ENCODE measurements at regions not wholly inside any gene's neighbourhood (a gene's known extent, or its start where the extent isn't known, plus 50 kb on each side); places are given as distances from the start of the nearest gene placed in this dataset.

DNA sequence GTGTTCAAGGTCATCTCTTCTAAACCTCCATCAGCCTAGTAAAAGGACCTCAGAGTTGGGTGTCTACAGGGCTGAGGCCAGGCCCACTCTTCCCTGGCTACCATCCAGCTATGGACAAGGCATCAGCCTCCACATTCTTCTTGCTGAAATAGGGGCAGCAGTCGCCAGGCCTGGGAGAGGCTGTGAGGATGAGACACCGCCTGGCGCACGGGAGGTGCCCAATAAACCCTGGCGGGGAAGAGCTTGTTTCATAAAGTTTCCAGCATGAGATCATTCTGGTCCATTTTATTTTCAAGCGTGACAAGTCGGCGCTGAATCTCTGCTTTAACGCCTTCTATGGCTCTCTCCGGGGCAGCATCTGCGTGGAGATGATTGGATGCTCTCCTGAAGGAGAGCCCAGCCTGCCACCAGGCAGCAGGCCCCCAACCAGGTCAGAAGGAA lies 153.4 kb downstream of the OLFM1 start:
- no peak for DNase-seq

DNA sequence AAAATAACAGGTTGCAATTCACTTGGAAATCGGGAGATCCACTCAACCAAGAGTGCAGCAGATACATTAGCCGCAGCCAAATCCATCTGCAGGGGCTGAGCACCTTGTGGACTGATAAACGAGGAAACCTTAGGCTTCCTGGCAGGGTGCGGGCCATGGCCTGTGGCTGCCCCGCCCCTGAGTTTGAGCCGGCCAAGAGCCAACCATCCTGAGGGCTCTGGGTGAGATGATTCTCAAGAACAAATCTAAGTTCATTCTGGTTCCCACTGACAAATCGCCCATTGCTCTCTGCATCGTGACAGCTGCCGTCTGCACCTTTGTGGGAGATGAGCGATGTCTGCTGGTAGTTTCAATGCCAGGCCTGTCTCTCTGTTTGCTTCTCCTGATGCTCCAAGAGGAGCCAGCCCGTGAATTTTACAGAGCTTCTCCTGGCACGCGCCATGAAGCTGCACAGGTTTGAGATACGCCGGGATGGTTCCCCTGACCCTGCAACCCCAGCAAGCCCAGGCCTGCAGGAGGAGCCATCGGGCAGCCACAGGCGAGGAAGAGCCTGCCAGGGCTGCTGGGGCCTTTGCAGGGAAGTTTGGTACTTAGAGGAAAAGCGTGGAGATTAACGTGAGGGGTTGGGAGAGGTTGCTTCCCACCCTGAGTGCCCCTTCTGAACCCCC lies 154.0 kb downstream of the OLFM1 start:
- no peak for DNase-seq

DNA sequence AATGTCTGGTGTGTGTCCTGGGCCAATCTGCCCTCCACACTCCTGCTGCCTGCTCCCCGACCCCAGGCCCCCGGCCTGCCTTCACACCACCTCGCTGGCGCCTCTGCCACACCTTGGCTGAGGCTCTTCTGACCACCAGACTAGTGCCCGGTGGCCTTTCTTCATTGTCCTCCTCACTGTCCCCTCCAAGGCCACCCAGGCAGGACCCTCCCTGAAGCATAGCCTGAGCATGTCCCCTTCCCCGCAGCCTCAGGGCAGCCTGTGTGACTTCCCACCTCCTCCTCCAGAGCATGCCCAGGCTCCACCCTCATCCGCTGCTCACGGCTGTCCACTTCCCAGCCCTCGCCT lies 154.6 kb downstream of the OLFM1 start:
- DNase-seq = no peak

DNA sequence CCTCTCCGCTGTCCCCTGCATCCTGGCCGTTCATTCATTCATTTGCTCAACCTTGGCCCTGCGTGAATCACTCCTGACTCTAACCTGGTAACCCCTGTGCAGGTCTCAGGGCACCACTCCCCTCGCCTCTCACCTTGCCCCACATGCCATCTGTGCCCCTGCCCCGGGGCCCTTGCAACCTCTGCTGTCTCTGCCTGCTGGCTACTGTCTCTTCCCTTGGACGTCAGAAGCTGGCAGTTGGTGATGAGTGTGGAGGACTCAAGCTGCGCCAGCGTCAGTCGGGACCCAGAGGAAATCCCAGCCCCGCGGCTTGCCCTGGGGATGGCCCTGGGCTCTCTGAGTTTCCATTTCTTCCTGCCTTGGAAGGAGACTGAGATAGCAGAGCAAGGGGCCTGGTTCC lies 154.9 kb downstream of the OLFM1 start:
- DNase-seq = no peak

DNA sequence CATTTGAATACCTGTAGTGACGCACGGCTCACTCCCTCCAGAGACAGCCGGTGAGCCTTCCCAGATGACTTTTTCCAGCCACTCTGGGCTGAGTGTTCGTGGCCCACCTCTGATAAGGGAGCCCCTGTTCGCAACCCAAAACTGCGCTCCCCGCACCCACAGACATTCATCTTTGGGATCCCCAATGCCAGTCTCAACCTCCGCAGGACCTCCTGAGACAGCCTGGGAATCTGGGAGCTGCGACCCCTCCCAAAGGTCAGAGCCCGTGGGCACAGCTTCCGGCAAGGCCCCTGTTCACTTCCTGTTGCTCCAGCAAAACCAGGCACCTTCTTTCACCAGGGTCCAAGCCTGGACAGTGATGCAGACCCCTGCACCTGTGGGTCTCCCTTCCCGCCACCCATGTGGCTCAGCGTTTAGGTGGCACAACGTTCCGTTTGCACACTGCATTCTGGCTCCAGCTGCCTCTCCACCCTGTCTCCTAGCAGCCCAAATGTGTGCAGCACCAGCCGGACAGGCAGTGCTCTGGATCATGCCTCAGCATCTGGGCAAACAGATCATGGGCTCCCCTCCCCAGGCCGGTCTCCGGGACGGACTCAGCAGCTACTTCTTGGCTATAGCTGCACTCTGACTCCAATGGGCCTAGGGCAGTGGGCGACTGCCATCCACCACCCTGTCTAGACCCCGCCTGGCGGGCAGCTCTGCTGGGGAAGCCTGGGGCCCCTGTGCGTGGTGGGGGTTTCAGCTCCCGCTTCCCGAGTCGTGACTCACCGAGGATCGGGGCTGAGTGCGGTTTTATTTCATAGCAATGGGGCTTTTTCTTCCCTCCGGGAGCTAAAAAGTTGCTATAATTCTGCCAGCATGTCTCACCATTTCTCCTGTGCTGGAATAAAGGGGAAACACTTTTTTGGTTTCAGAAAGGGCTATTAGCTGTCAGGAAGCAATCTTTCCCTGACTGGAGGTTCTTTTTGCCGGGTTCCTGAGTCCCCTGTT lies 156.0 kb downstream of the OLFM1 start:
- DNase-seq = no peak

DNA sequence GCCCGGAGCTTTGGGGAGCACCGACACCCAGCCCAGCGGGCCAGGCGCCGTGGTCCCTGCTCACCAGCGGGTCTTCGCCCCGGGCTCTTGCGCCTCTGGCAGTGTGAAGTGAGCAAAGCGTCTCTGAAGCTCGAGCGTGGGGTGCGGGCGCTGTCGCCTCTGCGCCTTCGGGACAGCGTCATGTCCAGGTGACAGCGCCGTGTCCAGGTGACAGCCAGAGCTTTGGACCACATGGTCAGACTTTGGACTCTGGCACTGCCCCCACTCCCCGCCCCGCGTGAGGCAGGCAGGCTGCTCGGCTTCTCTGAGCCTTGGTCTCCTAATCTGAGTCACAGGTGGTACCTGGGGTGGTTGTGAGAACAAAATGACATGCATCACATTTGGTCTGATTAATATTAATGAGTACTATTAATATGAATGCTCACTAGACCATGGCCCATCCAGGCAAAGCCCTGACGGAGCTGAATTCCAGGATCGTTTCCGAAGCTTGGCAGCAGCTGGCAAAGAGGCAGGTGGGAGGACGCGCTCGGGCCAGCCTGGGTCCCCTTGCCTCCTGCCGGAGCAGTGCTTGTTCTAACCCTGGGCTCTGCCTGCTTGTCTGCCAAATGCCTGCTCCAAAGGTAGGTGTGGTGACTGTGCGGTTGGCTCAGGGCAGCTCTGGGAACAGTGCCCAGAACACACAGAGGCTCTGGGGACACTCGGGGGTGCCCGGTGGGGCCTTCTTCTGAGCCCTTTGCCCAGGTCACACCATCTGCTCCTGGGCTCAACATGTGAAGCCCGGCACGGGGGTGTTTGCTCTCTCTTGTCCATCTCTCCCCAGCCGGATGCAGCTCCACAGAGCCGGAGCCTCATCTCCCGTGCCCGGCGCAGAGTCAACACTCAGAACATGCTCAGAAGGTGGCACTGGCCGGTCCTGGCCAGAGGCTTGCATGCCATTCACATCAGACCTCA lies 157.1 kb downstream of the OLFM1 start:
- no peak for DNase-seq

DNA sequence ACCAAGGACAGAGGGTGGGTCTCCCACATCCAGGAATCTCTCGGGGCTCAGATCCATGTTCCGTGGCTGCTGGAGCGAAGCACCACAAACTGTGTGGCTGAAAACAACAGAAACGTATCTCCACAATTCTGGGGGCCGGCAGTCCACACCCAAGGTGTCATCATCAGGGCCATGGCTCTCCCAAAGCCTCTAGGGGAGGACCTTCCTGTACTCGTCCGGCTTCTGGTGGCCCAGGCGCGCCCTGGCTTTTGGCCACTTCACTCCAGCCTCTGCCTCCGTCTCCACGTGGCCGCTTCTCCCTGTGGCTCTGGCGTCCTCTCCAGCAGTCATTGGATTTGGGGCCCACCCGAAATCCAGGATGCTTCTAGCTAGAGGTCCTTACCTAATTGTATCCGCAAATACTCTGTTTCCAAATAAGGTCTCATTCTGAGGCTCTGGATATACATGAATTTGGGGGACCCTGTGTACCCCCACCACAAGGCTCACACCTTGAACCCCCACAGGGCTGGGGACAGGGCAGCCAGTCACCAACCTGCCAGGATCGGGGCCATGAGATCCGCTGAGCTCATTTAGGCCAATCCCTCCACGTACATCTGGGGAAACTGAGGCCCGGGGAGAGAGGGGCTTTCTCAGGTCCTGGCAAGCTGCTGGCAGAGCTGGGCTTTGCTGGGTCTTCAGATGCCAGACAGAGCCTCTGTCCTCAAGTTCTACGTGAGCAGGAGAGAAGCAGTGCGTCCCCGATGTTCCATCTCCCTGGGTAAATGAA lies 158.2 kb downstream of the OLFM1 start:
- no peak for DNase-seq

DNA sequence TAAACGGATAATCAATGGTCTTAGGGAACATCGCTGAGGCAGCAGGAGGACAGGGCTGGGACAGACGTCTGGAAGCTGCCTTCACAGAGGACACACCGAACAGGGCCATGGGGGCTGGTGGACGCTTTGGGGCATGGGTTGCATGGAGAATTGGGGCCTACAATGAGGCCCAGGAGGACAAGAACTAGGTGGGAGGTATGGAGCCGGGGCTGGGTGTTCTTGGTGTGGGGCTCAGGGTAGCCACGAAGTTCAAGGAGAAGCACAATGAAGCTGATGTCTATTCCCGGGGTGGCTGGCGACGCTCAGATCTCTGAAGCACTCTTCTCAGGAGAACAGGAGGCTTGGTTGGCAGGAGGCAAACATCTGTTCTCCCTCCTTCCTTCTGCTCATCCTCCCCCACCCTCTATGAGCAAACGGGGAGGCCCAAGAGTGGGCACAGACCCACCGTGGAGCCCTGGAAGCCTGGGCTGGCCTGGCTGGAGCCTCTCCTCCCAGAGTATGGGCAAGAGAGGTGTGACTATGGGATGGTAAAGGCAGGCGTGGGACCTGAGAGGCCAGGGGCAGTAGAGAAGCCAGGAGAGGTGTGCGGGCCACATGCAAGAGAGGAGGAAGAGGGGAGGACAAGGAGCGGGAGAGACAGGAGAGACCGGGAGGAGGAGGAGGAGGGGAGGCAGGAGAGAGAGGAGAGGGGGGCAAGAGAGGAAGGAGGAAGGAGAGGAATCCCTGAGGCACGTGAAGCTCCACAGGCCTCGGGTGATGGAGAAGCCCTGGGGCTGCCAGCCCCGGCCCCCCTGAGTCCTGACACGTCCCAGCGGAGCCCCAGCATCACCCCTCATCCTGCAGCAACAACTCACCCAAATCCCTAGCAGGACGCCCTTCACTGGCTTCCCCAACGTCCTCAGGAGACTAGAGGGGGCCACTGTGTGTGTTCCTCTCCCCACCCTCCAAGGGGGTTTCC lies 159.1 kb downstream of the OLFM1 start:
- no peak for DNase-seq

DNA sequence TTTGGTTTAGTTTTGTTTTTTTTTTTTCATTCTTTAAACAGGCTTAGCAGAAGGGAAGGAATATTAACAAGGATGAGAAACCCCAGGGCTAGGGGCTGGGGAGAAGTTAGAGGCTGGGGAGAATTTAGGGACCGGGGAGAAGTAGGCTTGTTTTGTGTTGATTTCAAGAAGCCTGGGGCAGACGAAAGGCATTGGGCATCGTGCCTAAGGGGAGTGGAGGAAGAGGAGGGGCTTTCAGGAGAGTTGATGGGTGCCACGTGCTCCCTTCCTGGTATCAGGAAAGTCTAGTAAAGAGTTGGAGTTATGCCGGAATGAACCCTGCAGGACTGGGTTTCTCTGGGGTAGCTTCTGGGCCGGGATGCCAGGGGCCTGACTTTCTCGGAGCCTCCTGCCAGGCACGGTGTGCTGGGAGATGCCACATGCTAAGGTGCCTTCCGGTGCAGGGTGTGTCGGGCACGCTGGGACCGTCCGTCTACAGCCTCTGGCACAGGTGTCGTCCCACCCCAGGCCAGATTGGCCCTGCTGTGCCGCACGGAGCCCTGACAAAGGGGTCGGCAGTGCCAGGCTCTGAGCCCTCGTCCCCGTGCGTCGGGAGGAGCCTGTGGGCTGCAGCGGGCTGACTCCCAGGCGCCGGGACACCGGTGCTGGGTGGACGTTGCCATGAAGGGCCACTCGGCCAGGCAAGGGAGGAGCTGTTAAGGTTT lies 159.9 kb downstream of the OLFM1 start:
- no peak for DNase-seq

DNA sequence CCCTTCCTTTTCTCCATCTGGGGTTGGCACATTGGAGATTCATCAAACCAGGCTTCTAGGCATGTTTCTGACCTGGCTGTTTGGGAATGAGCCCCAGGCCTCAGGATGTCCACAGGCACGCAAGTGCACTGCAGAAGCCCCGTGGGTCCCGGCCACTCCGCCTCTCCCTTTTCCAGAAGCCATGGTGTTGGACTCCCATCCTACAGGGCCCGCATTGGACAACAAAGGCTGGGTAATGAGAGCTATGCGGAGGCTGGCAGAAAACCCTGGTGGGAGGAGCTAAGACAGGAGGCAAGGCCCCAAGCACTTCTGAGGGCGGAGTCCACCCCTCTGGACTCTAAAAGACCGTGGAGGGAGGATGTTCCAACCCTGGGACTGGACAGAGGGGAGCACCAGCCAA lies 160.6 kb downstream of the OLFM1 start:
- no peak for DNase-seq

DNA sequence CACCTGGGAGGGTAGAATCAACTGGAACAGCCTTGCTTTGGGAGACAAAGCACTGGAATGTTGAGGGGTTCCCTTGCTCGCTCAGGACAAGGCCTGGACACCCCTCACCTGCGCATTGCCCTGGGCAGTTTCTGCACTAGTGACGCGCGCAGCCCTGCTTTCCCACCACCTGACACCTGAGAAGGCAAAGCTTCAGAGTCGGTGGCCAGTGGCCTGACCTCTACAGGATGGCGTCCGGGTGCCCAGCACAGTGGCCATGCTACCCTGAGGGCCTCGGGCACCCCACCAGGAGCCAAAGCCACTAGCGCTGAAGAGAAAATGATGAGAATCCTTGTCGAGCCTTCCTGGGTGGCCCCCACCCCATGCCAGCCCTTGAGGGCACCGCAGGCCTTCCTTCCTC lies 161.3 kb downstream of the OLFM1 start:
- DNase-seq = no peak

DNA sequence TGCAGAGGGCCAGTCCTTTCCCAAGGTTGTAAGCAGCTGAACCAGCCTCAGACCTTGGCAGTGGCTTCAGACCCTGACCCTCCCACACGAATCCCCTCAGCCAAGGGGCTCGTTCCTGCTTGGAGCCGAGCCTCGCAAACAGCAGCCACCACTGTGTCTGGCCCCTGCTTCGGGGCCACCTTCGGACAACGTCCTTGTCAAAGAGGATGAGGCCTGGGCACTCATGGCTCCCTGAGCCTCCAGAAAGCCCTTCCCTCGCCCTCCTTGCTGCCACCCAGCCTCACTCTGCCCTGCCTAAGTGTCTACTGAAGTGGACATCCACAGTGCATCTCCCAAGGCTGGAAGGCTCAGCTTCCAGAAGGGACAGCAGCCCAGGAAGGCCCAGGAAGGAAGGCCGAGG lies 161.7 kb downstream of the OLFM1 start:
- no peak for DNase-seq

DNA sequence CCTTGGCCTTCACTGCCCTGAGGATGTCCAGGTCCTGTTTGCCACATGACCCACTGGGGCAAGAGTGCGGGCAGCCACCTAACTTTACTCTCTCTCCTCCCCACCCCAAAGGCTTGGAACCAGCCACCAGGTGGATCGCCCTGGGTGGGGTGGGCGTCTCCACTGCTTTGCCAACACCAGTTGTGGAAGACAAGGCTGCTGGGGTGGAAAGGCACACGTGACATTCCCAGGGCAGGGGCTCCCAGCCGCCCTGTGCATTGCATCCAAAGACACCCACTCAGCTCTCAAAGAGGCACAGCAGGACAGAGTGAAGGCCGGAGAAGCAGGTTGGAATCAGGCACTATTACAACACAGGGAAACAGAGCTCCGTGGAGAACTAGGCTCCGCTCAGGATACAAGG lies 162.2 kb downstream of the OLFM1 start:
- no peak for DNase-seq

DNA sequence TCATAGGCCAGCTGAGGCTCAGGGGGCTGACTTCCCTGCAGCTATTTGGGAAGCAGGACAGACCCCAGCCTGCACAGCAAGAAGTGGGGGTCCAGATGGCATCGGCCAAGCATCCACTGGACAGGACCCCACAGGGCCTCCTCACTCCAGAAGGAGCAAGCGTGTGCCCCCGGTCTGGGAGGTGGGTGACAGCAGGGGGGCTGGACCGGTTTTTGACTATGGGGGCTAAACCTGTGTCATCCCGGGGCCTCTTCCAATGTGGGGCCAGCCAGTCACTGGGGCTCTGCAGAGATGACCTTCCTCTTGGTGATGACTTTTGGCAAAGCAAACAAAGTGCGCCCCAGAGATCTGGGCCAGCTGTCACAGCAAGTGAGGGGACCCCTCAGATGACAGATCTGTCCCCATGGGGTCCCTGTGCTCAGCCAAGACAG lies 163.9 kb downstream of the OLFM1 start:
- no peak for DNase-seq

DNA sequence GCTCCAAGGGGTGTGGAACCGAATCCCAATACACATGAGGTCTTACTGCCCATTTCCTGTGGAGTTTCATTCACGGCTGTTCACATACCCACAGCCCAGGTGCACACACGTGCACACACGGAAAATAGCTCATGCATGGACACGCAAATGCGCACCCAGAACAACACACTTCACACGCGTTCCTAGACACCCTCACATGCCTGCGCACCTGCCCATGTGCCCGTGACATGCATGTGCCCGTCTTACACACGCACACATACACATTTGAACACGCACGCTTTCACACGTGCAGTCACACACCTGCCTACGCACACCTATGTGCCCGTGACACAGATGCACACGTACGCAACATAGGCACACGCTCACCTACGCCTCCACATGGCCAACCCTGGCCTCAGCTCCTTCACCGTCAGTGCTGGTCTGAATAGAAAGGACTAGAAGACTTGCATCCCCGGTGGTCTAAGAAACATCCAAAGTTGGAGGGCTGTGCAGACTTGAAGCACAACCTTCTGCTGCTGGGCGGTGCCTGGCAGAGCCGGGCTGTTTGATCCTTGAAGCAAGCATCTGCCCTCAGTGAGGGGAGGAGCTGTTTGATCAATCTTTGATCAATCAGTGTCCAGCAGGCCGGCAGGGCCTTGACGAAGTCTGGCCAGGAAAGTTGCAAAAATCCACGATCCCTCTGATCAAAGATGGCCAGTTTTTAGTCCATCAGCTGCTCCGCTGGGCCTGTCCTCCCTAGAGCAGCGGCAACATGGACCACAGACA lies 164.7 kb downstream of the OLFM1 start:
- DNase-seq = no peak

DNA sequence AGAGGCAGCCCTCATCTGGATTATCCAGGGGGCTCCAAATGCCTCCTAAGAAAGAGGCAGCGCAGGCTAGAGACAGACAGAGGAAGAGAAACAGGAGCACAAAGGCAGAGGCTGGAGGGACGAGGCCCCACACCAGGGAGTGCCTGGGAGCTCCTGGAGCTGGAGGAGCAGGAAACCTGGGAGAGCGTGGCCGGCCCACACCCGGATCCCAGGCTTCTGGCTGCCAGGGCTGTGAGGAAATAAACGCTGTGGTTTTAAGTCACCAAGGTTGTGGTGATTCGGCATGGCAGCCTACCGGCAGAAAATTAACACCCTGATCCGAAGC lies 165.5 kb downstream of the OLFM1 start:
- no peak for DNase-seq

DNA sequence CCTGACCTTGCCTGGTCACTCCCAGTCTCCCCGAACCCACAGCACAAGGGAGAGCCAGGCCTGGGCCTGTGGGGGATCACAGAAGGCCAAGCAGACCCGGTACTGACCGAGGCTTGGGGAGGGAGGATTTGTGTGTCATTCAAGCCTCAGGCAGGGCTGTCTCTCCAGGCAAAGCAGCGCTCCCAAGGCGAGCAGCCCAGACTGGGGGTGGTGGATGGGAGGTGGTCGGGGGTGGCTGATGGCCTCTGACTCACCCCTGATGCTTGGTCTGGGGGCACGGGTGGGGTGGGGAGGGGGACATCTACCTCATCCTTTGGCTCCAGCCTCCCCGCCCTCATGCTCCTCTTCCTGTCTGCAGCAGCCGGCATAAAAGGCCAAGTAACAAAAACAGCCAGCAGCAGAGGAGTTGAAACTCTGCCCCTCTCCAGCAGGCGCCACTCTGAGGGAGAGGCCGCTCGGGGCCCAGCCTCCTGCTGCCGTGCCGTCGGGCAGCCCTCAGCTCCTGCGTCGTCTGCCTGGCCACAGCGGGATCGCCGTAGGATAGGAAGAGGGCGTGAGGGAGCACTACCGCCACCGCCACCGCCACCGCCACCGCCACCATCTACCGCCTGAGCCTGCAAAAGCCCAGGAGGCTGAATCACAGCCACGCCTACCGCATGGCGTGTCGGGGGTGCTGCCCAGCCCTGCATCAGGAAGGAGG lies 166.0 kb downstream of the OLFM1 start:
- no peak for DNase-seq

DNA sequence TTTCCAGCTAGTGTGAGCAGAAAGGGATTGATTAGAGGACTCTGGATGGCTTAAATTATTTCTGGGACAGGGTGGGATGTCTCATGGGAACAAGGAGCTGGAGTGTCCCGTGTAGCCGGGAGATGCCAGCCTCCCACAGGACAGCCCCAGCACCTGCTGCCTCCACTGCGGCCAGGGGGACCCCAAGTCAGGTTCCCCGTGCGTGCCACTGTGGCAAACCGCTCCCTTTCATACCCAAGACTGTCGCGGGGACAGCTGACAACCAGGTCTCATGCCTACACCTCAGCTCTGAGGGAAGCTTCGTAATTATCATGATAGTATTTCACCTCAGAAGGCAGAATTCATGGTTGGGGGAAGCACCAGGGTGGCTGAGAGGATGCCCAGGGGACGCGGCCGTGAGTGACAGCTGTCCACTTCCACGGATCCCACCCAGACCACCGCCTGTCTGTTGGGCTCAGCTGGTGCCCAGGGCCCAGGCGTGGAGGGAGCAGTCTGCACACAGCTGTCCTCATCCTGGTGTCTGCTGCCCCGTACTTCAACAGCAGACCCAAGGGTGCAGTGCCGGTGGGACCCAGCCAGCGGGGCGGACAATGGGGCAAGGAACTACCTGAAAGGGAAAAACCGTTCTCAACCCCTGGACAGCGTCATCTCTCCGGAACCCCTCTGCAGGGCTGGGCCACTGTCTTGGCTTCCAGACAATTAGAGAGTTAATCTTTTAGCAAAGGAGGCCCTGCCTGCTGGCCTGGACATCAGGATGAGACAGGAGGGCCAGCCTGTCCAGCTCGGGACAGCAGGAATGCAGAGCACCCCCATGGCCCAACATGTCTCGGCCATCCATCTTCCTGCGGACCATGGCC lies 166.9 kb downstream of the OLFM1 start:
- no peak for DNase-seq
